ENCODE measurements at regions not wholly inside any gene's neighbourhood (a gene's known extent, or its start where the extent isn't known, plus 50 kb on each side); places are given as distances from the start of the nearest gene placed in this dataset.

DNA sequence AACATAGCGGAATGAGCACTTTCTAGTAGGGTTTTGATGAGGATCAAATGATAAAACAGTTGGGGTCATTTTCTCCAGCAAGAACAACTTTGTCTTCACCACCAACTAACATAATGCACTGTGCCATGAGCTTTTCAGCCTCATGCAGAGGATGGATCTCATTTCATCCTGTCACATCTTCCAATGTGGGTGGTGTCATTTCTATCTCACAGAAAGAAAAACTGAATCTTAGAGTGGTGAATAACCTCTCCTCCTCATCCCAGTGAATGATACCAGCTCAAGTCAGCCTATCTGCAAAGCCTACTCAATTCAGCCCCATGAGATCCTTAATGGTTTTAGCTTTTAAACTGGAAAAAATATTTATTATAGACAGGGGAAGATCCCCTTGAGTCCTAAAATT, 1147.2 kb downstream of the VRK1 start:
- peaks cover 6% of the 10 kb centered on the region for H3K4me1 Mint-ChIP-seq
- peak overlapping the region; percentile 54 for H3K27ac Mint-ChIP-seq
- no peak for DNase-seq
- intact Hi-C loops (cut with micrococcal nuclease), result no loop called here
- peaks cover 13% of the 10 kb centered on the region for H3K9me3 Mint-ChIP-seq
- H3K36me3 Mint-ChIP-seq (ENCODE audit: low read depth), result peaks cover 7% of the 10 kb centered on the region
- no peak overlapping the region for H3K4me3 Mint-ChIP-seq
- H3K27me3 Mint-ChIP-seq, result no peaks in the 10 kb centered on the region

DNA sequence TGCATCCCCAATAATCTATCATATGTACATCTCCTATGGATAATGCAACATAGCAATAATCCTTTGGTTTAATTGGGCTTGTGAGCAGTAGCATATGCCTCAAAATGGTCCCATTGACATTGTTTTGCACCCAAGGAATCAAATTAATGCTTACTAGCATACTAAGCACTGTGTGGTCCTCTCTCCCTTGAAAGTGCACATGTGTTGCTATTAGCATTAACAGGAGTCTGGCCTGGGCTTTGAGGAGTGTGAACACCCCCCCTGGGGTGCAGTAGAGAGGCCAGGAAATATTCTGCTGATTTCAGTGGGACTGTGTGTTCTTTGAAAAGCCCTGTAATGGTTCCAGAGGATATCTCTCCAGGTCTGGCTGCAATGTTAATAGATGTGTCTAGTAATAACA, 1148.4 kb downstream of the VRK1 start:
- intact Hi-C loops (cut with micrococcal nuclease), result no loop called here

DNA sequence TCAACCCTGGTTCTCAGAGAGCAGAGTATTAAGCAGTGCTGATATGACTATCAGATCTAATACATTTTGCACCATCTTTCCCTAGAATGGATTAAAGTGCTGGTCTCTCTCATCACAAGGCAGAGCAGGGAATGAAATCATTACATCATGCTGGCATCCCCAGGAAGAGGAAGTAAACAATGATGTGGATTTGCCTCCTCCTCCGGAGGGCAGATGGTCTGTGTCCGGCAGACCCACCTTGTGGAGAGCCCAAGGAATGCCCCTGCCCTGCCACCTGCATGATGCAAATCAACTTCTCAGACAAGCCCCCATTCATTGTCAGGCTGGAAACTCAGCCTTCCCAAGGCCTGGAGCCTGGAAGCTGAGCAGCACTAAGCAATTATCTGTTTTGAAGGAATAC, 1149.1 kb downstream of the VRK1 start:
- Mint-ChIP-seq H3K4me1 (peaks cover 6% of the 10 kb centered on the region), H3K27ac (no peak overlapping the region)
- intact Hi-C loops (cut with micrococcal nuclease), result no loop called here

More for the DNA sequence above, 1148.4 kb downstream of the VRK1 start:
- Mint-ChIP-seq H3K9me3 (peaks cover 6% of the 10 kb centered on the region), H3K36me3 (ENCODE audit: low read depth) (peaks cover 6% of the 10 kb centered on the region), H3K27ac (no peak overlapping the region), H3K27me3 (no peaks in the 10 kb centered on the region), H3K4me1 (peaks cover 6% of the 10 kb centered on the region), H3K4me3 (no peak overlapping the region)
- DNase-seq, result no peak

DNA sequence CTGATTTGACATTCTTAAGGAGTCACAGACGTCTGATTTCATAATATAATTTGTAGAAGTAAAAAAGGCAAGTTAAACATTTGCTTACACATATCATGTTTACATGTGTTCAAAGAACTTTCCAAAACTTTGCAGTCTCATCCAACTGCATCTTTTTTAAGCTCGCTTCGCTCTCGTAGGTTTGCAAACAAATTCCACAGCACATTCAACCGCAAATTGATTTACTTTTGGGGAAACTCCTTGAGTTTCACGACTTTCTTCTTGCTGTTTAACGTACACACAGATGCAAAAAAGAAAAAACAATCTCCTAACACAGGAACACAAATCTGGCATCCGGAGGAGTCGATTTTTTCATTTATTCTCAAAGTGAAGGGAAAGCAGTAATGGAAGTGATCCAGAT, 1149.5 kb downstream of the VRK1 start:
- H3K27me3 Mint-ChIP-seq, result no peaks in the 10 kb centered on the region
- intact Hi-C loops (cut with micrococcal nuclease), result no loop called here
- H3K27ac Mint-ChIP-seq, result no peak overlapping the region
- H3K4me3 Mint-ChIP-seq, result no peak overlapping the region
- peaks cover 3% of the 10 kb centered on the region for H3K9me3 Mint-ChIP-seq
- no peak for DNase-seq
- H3K36me3 Mint-ChIP-seq (ENCODE audit: low read depth), result peaks cover 5% of the 10 kb centered on the region
- peaks cover 6% of the 10 kb centered on the region for H3K4me1 Mint-ChIP-seq

More for the DNA sequence above, 1149.1 kb downstream of the VRK1 start:
- H3K36me3 Mint-ChIP-seq (ENCODE audit: low read depth), result peaks cover 5% of the 10 kb centered on the region
- peaks cover 3% of the 10 kb centered on the region for H3K9me3 Mint-ChIP-seq
- no peak for DNase-seq
- H3K27me3 Mint-ChIP-seq, result no peaks in the 10 kb centered on the region
- no peak overlapping the region for H3K4me3 Mint-ChIP-seq

DNA sequence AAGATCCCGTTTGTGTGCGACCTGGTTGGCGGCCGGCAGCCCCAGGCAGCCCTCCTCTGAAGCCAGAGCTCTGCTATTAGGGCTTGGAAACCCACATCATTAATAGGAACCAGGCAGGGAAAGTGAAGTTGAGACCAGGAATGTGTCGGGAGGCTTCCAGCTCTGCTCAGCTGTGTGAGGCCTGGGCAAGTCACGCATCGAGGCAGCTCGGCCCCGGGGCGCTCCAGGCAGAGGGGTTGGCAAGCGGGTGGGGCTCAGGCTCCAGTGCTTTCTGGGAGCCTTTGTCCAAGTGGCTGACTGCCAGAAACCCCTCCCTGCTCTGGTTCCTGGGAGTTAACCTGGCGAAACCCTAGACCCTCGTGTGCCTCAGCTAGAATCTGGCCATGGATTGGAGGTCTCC, 1151.7 kb downstream of the VRK1 start:
- Mint-ChIP-seq H3K9me3 (peaks cover 3% of the 10 kb centered on the region), H3K36me3 (ENCODE audit: low read depth) (peaks cover 7% of the 10 kb centered on the region), H3K4me1 (peaks cover 4% of the 10 kb centered on the region), H3K27ac (no peak overlapping the region), H3K4me3 (no peak overlapping the region), H3K27me3 (no peaks in the 10 kb centered on the region)
- no peak for DNase-seq
- intact Hi-C loops (cut with micrococcal nuclease), result no loop called here

DNA sequence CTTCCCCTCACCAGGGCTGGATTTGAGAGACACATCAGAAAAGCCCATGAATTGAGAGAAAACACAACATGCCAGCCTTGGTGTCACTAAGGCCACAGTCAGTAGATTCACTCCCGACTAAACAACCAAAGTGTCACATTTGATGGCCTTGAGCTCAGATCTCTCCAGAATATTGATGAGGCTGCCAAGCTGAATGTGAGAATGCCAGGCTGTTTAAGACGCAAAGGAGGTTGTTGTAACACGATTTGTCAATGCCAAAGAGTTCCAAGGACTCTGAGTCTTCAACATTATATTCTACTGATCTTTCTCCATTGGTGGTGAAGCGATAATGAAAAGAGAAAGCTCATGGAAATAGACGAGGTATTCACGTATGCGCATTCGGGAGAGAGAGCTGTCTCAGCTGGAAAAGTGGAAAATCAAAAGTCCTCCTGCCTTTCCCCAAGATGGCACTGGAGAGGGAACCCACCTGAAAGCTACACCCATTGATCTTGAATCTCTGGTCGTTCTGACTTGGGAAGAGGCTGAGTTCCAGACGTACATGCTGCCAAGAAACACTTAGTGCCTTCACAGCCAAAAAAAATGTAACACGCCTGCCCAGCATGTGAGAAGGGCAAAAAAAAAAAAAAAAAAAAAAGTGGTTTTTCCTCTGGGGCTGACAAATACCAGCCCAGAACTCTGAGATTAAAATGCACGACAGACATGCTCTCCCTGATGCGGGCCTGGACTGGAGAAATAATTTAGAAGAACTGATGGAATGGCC, 1159.6 kb downstream of the VRK1 start:
- Mint-ChIP-seq H3K27ac (no peak overlapping the region), H3K27me3 (no peaks in the 10 kb centered on the region), H3K9me3 (peaks cover 20% of the 10 kb centered on the region), H3K36me3 (ENCODE audit: low read depth) (peaks cover 37% of the 10 kb centered on the region), H3K4me3 (no peak overlapping the region), H3K4me1 (no peaks in the 10 kb centered on the region)
- no peak for DNase-seq
- intact Hi-C loops (cut with micrococcal nuclease), result no loop called here

DNA sequence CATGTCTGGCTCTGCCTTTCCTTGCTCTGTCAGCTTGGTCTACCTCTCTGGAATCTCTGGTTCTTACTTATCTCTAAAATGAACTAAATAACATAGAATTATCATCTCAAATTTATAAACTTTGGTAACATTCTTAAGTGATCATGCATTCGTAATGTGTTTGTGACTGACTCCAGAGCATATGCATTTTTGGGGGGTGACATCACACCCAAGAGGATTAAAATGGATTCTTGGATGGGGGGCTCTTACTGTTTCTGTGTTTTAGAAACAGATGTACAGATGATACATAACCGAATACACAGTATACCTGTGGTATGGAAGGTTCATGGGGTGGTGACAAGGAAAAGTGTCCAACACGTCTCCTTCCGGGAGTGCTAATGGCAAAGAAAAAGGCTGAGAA, 1162.1 kb downstream of the VRK1 start:
- H3K4me3 Mint-ChIP-seq, result no peak overlapping the region
- no peak for DNase-seq
- no peaks in the 10 kb centered on the region for H3K4me1 Mint-ChIP-seq
- H3K9me3 Mint-ChIP-seq, result peaks cover 20% of the 10 kb centered on the region
- H3K27ac Mint-ChIP-seq, result no peak overlapping the region
- intact Hi-C loops (cut with micrococcal nuclease), result no loop called here
- H3K36me3 Mint-ChIP-seq (ENCODE audit: low read depth), result peaks cover 40% of the 10 kb centered on the region
- no peaks in the 10 kb centered on the region for H3K27me3 Mint-ChIP-seq

DNA sequence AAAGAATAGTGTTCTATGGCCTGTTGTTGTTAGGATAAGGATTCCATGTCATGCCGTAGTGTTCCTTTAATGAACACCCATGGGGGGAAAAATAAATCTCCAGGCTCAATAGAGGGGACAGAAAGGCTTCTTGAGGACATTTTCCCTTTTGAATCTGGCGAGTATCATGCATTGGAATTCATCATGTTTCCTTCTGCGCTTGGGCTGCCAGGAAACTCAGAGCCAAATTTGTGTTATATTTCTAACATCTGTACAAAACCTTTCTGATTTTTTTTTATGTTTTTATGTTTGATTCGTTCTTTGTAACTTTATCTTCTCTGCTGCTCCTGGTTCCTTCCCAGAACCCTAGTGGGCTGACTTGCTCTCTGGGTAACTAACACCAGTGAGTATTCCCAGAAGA, 1163.3 kb downstream of the VRK1 start:
- no peak for DNase-seq
- no peak overlapping the region for H3K4me3 Mint-ChIP-seq
- H3K36me3 Mint-ChIP-seq (ENCODE audit: low read depth), result peaks cover 43% of the 10 kb centered on the region
- intact Hi-C loops (cut with micrococcal nuclease), result no loop called here
- H3K9me3 Mint-ChIP-seq, result peaks cover 20% of the 10 kb centered on the region
- no peaks in the 10 kb centered on the region for H3K27me3 Mint-ChIP-seq
- H3K27ac Mint-ChIP-seq, result no peak overlapping the region
- no peaks in the 10 kb centered on the region for H3K4me1 Mint-ChIP-seq

DNA sequence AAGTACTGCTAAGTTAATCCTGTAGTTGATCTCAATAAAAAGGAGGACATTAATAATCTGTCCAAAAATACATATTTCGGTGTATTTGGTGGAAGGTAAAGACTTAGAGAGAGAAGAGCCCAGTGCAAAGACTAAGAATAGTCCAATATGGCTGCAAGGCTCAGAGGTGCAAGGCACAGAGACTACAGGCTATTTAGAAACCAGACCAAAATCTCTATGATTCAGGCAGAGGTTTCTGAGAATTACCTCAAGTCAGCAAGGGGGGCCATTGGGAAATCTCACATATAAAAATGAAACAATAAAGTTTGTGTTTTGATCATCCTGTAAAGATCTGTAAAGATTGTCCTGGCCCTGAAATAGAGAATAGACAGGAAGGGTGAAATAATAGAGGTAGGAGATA, 1173.0 kb downstream of the VRK1 start:
- H3K27ac Mint-ChIP-seq, result no peak overlapping the region
- H3K4me1 Mint-ChIP-seq, result peaks cover 24% of the 10 kb centered on the region
- no peak for DNase-seq
- H3K36me3 Mint-ChIP-seq (ENCODE audit: low read depth), result peaks cover 61% of the 10 kb centered on the region
- H3K4me3 Mint-ChIP-seq, result no peak overlapping the region
- H3K27me3 Mint-ChIP-seq, result no peaks in the 10 kb centered on the region
- intact Hi-C loops (cut with micrococcal nuclease), result loop anchor here (10.0 kb wide), 2 partner anchors 265 to 665 kb away; no protein-coding TSS in a partner anchor
- H3K9me3 Mint-ChIP-seq, result peaks cover 26% of the 10 kb centered on the region

DNA sequence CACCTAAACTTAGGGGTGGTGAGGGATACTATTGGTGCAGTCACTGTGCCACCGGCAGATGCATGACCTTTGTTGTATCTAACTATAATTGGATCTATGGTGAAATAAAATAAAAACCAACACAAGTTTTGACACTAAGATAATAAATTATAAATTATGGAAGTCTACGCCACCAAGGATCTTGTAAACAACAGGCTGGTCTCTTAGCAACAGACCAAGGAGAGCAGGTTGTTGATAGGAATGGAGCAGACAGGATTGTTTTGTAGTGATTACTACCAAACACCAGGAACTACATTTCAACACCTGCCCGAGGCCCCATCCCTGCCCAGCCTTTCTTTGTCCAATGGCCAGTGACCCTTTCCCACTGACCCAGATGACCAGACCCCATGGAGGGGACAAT, 1178.0 kb downstream of the VRK1 start:
- H3K4me3 Mint-ChIP-seq, result peak overlapping the region; percentile 89
- peak overlapping the region; percentile 97 for H3K27ac Mint-ChIP-seq
- H3K9me3 Mint-ChIP-seq, result peaks cover 7% of the 10 kb centered on the region
- H3K4me1 Mint-ChIP-seq, result peaks cover 52% of the 10 kb centered on the region
- intact Hi-C loops (cut with micrococcal nuclease), result loop anchor here (5.0 to 10.0 kb wide), 6 partner anchors 202 to 1212 kb away; no protein-coding TSS in a partner anchor
- H3K36me3 Mint-ChIP-seq (ENCODE audit: low read depth), result peaks cover 24% of the 10 kb centered on the region
- no peaks in the 10 kb centered on the region for H3K27me3 Mint-ChIP-seq
- DNase-seq, result peak; percentile 58

DNA sequence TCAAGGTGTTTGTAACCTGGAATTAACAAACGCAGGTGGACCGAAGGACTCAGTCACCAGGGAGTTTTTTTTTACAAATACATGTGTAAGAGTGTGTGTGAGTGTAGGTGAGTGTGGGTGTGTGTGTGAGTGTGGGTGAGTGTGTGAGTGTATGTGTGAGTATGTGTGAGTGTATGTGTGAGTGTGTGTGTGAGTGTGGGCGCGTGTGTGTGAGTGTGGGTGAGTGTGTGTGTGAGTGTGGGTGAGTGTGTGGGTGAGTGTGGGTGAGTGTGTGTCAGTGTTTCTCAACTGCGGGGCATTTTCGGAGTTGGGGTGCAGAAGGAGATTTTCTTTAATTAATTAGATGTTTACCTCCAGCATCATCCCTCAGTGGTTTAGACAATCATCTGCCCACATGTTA, 1178.8 kb downstream of the VRK1 start:
- Mint-ChIP-seq H3K4me1 (peaks cover 48% of the 10 kb centered on the region), H3K27me3 (no peaks in the 10 kb centered on the region), H3K27ac (peak overlapping the region; percentile 97), H3K9me3 (peaks cover 4% of the 10 kb centered on the region), H3K4me3 (peak overlapping the region; percentile 89), H3K36me3 (ENCODE audit: low read depth) (peaks cover 20% of the 10 kb centered on the region)
- DNase-seq, result no peak
- intact Hi-C loops (cut with micrococcal nuclease), result loop anchor here (5.0 to 10.0 kb wide), 6 partner anchors 201 to 1211 kb away; no protein-coding TSS in a partner anchor

DNA sequence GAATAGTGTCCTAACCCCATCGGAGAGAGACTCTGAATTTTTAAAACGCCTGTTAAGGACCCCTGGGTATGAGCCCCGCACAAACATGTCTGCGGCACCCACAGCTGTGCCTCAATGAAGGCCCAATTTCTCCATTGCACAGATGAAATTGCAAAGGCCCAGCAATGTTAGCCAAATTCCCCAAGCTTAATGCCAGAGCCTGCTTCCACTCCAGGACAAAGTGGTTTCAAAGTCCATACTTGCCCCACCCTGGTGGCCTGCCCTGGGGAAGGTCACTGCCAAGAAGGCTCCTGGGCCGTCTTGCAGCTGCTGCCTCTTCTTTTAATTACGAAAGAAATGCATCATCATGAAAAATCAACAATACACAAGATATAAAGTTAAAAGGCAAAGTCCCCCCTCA, 1179.7 kb downstream of the VRK1 start:
- Mint-ChIP-seq H3K4me1 (peaks cover 49% of the 10 kb centered on the region), H3K36me3 (ENCODE audit: low read depth) (peaks cover 16% of the 10 kb centered on the region), H3K27ac (peak overlapping the region; percentile 97), H3K27me3 (no peaks in the 10 kb centered on the region), H3K9me3 (peaks cover 4% of the 10 kb centered on the region), H3K4me3 (peak overlapping the region; percentile 89)
- peak; percentile 71 for DNase-seq
- intact Hi-C loops (cut with micrococcal nuclease), result loop anchor here (5.0 to 10.0 kb wide), 6 partner anchors 200 to 1210 kb away; no protein-coding TSS in a partner anchor

DNA sequence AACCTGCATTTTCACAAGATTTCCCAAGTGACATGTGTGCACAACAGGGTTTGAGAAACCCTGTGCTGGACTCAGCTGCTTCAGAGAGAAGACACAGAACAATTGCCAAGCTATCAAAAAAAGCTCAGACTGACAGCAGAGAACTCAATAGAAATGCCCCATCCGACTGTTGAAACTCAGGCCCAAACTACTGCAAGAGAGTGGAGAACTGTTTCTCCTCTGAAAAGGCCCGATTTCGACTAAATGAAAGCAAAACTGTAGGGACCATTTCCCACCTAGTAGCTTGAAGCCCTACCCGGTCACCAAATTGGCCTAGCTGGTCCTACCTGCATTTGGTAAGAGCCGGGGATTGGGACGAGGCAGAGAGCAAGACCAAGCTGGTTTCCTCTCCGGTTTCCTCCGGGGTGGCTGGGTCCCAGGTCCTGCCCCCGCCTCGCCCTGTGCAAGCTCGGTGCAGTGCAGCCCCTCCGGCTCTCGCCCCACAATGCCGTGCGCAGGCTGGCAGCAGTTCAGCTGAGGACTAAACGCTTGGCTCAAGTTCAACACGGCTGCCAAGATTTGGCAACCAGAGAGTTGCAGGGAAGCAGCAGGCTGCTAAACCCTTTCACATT, 1180.6 kb downstream of the VRK1 start:
- peak overlapping the region; percentile 97 for H3K27ac Mint-ChIP-seq
- peaks cover 13% of the 10 kb centered on the region for H3K36me3 Mint-ChIP-seq (ENCODE audit: low read depth)
- intact Hi-C loops (cut with micrococcal nuclease), result loop anchor here (1.0 to 10.0 kb wide), 9 partner anchors 17 to 1296 kb away; no protein-coding TSS in a partner anchor
- DNase-seq, result peak; percentile 90
- peaks cover 49% of the 10 kb centered on the region for H3K4me1 Mint-ChIP-seq
- peak overlapping the region; percentile 89 for H3K4me3 Mint-ChIP-seq
- H3K27me3 Mint-ChIP-seq, result no peaks in the 10 kb centered on the region
- H3K9me3 Mint-ChIP-seq, result peaks cover 7% of the 10 kb centered on the region

DNA sequence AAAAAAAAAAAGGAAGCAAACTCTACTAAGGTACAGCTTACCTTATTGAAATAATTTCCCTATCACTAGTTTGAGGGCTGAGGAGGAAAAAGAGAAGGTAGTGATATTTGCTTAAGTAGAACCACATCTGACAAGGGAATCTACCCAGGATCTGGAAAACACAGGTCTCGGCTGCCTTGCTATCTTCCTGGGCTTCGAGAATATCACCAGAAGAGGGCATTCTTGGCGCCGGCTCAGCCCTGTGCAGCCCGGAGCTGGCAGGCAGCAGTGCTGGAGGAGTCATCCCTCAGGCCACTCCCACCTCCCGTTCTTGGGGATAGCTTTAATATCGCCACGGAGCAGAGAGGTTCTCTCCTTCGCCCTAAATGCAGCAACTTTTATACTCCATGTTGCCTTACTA, 1181.2 kb downstream of the VRK1 start:
- intact Hi-C loops (cut with micrococcal nuclease), result loop anchor here (1.0 to 10.0 kb wide), 9 partner anchors 16 to 1295 kb away; no protein-coding TSS in a partner anchor
- H3K27me3 Mint-ChIP-seq, result no peaks in the 10 kb centered on the region
- H3K27ac Mint-ChIP-seq, result peak overlapping the region; percentile 97
- H3K36me3 Mint-ChIP-seq (ENCODE audit: low read depth), result peaks cover 9% of the 10 kb centered on the region
- peaks cover 6% of the 10 kb centered on the region for H3K9me3 Mint-ChIP-seq
- H3K4me1 Mint-ChIP-seq, result peaks cover 49% of the 10 kb centered on the region
- DNase-seq, result peak; percentile 92
- H3K4me3 Mint-ChIP-seq, result peak overlapping the region; percentile 89

Data from activated CD4-positive, alpha-beta T cell treated with anti-CD3 and anti-CD28 coated beads, Interleukin-2, amount 10 ng/mL, durations not matched to agents 24 days and 14 days (primary cell).